ENCODE measurements at regions not wholly inside any gene's neighbourhood (a gene's known extent, or its start where the extent isn't known, plus 50 kb on each side); places are given as distances from the start of the nearest gene placed in this dataset.
"Not testable (repeated sequence)": the region's sequence is repeated elsewhere in the genome, so short reads cannot be mapped to it uniquely, and the experiment has no call there.

- H3K79me2 ChIP-seq (ENCODE audit: control insufficient read depth, insufficient read depth, low read length) = no peaks in the 10 kb centered on the region
- no peak overlapping the region for H3K27ac ChIP-seq (ENCODE audit: insufficient read depth, low read length)
- no peak overlapping the region for H2AFZ ChIP-seq (ENCODE audit: low read length)
- no peaks in the 10 kb centered on the region for H3K9me3 ChIP-seq (ENCODE audit: control insufficient read depth, insufficient read depth, low read depth, low read length)
- no peak overlapping the region for H3K4me2 ChIP-seq (ENCODE audit: extremely low read depth, insufficient read depth, low read length)
- TF ChIP-seq, protein P1, sequence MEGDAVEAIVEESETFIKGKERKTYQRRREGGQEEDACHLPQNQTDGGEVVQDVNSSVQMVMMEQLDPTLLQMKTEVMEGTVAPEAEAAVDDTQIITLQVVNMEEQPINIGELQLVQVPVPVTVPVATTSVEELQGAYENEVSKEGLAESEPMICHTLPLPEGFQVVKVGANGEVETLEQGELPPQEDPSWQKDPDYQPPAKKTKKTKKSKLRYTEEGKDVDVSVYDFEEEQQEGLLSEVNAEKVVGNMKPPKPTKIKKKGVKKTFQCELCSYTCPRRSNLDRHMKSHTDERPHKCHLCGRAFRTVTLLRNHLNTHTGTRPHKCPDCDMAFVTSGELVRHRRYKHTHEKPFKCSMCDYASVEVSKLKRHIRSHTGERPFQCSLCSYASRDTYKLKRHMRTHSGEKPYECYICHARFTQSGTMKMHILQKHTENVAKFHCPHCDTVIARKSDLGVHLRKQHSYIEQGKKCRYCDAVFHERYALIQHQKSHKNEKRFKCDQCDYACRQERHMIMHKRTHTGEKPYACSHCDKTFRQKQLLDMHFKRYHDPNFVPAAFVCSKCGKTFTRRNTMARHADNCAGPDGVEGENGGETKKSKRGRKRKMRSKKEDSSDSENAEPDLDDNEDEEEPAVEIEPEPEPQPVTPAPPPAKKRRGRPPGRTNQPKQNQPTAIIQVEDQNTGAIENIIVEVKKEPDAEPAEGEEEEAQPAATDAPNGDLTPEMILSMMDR (conservative IDR thresholded peaks at IDR 0.05 in 1 of 2, IDR thresholded peaks at IDR 0.05 in 1 of 2; ENCODE audit: low read depth in 1 of 2, low read length in 2 of 2) = no peak
- no peak for TF ChIP-seq EZH2 (IDR thresholded peaks at IDR 0.05; ENCODE audit: low read length, missing control alignments)
- H3K4me1 ChIP-seq (ENCODE audit: control insufficient read depth, extremely low read depth, insufficient read depth, low read length) = no peaks in the 10 kb centered on the region
- no peaks in the 10 kb centered on the region for H3K27me3 ChIP-seq (ENCODE audit: control insufficient read depth, insufficient read depth, low read length)
- no peak overlapping the region for H3K9ac ChIP-seq (ENCODE audit: insufficient read depth, low read length)
- no peak overlapping the region for H3K4me3 ChIP-seq (replicated peaks in 1 of 4; ENCODE audit: control extremely low read depth in 1 of 4, insufficient read depth in 1 of 4, low read depth in 3 of 4, low read length in 4 of 4)
- H4K20me1 ChIP-seq (ENCODE audit: control insufficient read depth, extremely low read depth, insufficient read depth, low read length) = no peaks in the 10 kb centered on the region
- no peaks in the 10 kb centered on the region for H3K36me3 ChIP-seq (ENCODE audit: control insufficient read depth, insufficient read depth, low read length)
- no peak for DNase-seq (ENCODE audit: low read depth in 2 of 2)
Observed at GRCh38 chr5:12614608-12615007, 710.4 kb upstream of the CTNND2 start.

DNA sequence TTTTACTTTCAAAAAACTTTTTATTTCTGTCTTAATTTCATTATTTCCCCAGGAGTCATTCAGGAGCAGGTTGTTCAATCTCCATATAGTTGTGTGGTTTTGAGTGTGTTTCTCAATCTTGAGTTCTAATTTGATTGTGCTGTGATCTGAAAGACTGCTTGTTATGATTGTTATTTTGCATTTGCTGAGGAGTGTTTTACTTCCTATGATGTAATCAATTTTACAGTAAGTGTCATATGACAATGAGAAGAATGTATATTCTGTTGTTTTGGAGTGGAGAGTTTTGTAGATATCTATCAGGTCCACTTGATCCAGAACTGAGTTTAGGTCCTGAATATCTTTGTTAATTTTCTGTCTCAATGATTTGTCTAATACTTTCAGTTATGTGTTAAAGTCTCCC is 706.9 kb upstream of the CTNND2 start:
- Histone ChIP-seq H3K27me3 (ENCODE audit: control insufficient read depth, insufficient read depth, low read length) (no peaks in the 10 kb centered on the region), H3K9me3 (ENCODE audit: control insufficient read depth, insufficient read depth, low read depth, low read length) (no peaks in the 10 kb centered on the region), H2AFZ (ENCODE audit: low read length) (no peak overlapping the region), H3K4me1 (ENCODE audit: control insufficient read depth, extremely low read depth, insufficient read depth, low read length) (no peaks in the 10 kb centered on the region), H3K36me3 (ENCODE audit: control insufficient read depth, insufficient read depth, low read length) (no peaks in the 10 kb centered on the region), H4K20me1 (ENCODE audit: control insufficient read depth, extremely low read depth, insufficient read depth, low read length) (no peaks in the 10 kb centered on the region), H3K9ac (ENCODE audit: insufficient read depth, low read length) (no peak overlapping the region), H3K79me2 (ENCODE audit: control insufficient read depth, insufficient read depth, low read length) (no peaks in the 10 kb centered on the region), H3K4me2 (ENCODE audit: extremely low read depth, insufficient read depth, low read length) (no peak overlapping the region), H3K4me3 (replicated peaks in 1 of 4; ENCODE audit: control extremely low read depth in 1 of 4, insufficient read depth in 1 of 4, low read depth in 3 of 4, low read length in 4 of 4) (no peak overlapping the region), H3K27ac (ENCODE audit: insufficient read depth, low read length) (no peak overlapping the region)
- no peak for DNase-seq (ENCODE audit: low read depth in 2 of 2)
- no peak for TF ChIP-seq EZH2 (IDR thresholded peaks at IDR 0.05; ENCODE audit: low read length, missing control alignments)

DNA sequence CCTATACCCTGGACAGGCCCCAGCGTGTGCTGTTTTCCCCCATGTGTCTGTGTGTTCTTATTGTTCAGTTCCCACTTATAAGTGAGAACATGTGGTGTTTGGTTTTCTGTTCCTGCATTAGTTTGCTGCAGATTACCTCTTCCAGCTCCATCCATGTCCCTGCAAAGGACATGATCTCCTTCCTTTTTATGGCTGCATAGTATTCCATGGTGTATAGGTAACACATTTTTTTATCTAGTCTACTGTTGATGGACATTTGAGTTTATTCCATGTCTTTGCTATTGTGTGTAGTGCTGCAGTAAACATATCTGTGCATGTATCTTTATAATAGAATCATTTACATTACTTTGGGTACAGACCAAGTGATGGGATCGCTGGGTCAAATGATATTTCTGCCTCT is 703.6 kb upstream of the CTNND2 start:
- H3K9me3 ChIP-seq (ENCODE audit: control insufficient read depth, insufficient read depth, low read depth, low read length); H3K79me2 ChIP-seq (ENCODE audit: control insufficient read depth, insufficient read depth, low read length); DNase-seq (ENCODE audit: low read depth in 2 of 2); H3K27me3 ChIP-seq (ENCODE audit: control insufficient read depth, insufficient read depth, low read length); H3K9ac ChIP-seq (ENCODE audit: insufficient read depth, low read length); H3K4me2 ChIP-seq (ENCODE audit: extremely low read depth, insufficient read depth, low read length); H4K20me1 ChIP-seq (ENCODE audit: control insufficient read depth, extremely low read depth, insufficient read depth, low read length); H3K27ac ChIP-seq (ENCODE audit: insufficient read depth, low read length); H3K4me3 ChIP-seq (replicated peaks in 1 of 4; ENCODE audit: control extremely low read depth in 1 of 4, insufficient read depth in 1 of 4, low read depth in 3 of 4, low read length in 4 of 4); H2AFZ ChIP-seq (ENCODE audit: low read length); H3K4me1 ChIP-seq (ENCODE audit: control insufficient read depth, extremely low read depth, insufficient read depth, low read length); H3K36me3 ChIP-seq (ENCODE audit: control insufficient read depth, insufficient read depth, low read length): not testable (repeated sequence)

DNA sequence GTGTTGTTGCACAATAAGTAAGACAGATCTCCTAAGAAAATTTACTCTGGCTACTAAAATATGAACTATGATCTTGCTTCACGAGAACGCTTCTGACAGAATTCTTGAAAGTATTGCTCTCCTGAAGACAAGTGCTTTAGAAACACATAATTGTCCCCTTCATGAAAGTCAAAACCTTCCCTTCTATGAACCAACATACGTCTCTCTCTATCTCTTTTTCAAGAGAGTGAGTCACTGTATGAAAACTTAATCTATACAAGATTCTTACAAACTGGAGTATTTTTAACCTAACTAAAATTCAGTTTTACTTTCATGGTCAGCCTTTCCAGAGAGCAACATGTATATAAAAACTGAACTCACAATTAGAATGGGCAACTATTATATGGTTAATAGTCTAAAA is 688.0 kb upstream of the CTNND2 start:
- H3K4me2 ChIP-seq (ENCODE audit: extremely low read depth, insufficient read depth, low read length) = no peak overlapping the region
- no peaks in the 10 kb centered on the region for H3K9me3 ChIP-seq (ENCODE audit: control insufficient read depth, insufficient read depth, low read depth, low read length)
- H3K27me3 ChIP-seq (ENCODE audit: control insufficient read depth, insufficient read depth, low read length) = no peaks in the 10 kb centered on the region
- H3K79me2 ChIP-seq (ENCODE audit: control insufficient read depth, insufficient read depth, low read length) = no peaks in the 10 kb centered on the region
- H4K20me1 ChIP-seq (ENCODE audit: control insufficient read depth, extremely low read depth, insufficient read depth, low read length) = no peaks in the 10 kb centered on the region
- H2AFZ ChIP-seq (ENCODE audit: low read length) = no peak overlapping the region
- no peak overlapping the region for H3K4me3 ChIP-seq (replicated peaks in 1 of 4; ENCODE audit: control extremely low read depth in 1 of 4, insufficient read depth in 1 of 4, low read depth in 3 of 4, low read length in 4 of 4)
- no peak overlapping the region for H3K9ac ChIP-seq (ENCODE audit: insufficient read depth, low read length)
- TF ChIP-seq EZH2 (IDR thresholded peaks at IDR 0.05; ENCODE audit: low read length, missing control alignments) = no peak
- TF ChIP-seq, protein P1 (conservative IDR thresholded peaks at IDR 0.05 in 1 of 2, IDR thresholded peaks at IDR 0.05 in 1 of 2; ENCODE audit: low read depth in 1 of 2, low read length in 2 of 2) = no peak
- DNase-seq (ENCODE audit: low read depth in 2 of 2) = no peak
- H3K36me3 ChIP-seq (ENCODE audit: control insufficient read depth, insufficient read depth, low read length) = no peaks in the 10 kb centered on the region
- H3K4me1 ChIP-seq (ENCODE audit: control insufficient read depth, extremely low read depth, insufficient read depth, low read length) = no peaks in the 10 kb centered on the region
- H3K27ac ChIP-seq (ENCODE audit: insufficient read depth, low read length) = no peak overlapping the region

Data from fibroblast of lung (primary cell).